ENCODE measurements at regions not wholly inside any gene's neighbourhood (a gene's known extent, or its start where the extent isn't known, plus 50 kb on each side); places are given as distances from the start of the nearest gene placed in this dataset.

- no peak for TF ChIP-seq CTCF (conservative IDR thresholded peaks at IDR 0.05; ENCODE audit: low read depth, low read length)
- TF ChIP-seq EZH2 (IDR thresholded peaks at IDR 0.05; ENCODE audit: borderline replicate concordance, low read depth, low read length, poor library complexity, severe bottlenecking): no peak
Observed at GRCh38 chr7:130936202-130936931, 202.4 kb upstream of the KLF14 start.

Measured in A673 (cell line).